ENCODE measurements at regions not wholly inside any gene's neighbourhood (a gene's known extent, or its start where the extent isn't known, plus 50 kb on each side); places are given as distances from the start of the nearest gene placed in this dataset.

GRCh38 chr13:40379196-40379595, 287.2 kb downstream of the FOXO1 start:
- no peaks in the 10 kb centered on the region for H3K9me1 ChIP-seq (ENCODE audit: control insufficient read depth, insufficient read depth, low read length)
- ChIA-PET CTCF (ENCODE audit: low intra/inter-chr PET ratio) (no interaction called here), POLR2A (interaction anchor here (0.6 kb wide), 1 partner anchor 131 kb away, joined by 3 read pairs; no protein-coding TSS in a partner anchor)
- no TSS peak for BruUV-seq (replicated peaks)
- H3K4me2 ChIP-seq (ENCODE audit: insufficient read depth, low read length): no peak overlapping the region
- no peaks in the 10 kb centered on the region for H3K79me2 ChIP-seq (ENCODE audit: control insufficient read depth, insufficient read depth, low read length)
- H3K9ac ChIP-seq (ENCODE audit: insufficient read depth in 1 of 2, low read depth in 2 of 2, low read length in 2 of 2): no peak overlapping the region
- no peak for FAIRE-seq
- TF ChIP-seq, protein P1, sequence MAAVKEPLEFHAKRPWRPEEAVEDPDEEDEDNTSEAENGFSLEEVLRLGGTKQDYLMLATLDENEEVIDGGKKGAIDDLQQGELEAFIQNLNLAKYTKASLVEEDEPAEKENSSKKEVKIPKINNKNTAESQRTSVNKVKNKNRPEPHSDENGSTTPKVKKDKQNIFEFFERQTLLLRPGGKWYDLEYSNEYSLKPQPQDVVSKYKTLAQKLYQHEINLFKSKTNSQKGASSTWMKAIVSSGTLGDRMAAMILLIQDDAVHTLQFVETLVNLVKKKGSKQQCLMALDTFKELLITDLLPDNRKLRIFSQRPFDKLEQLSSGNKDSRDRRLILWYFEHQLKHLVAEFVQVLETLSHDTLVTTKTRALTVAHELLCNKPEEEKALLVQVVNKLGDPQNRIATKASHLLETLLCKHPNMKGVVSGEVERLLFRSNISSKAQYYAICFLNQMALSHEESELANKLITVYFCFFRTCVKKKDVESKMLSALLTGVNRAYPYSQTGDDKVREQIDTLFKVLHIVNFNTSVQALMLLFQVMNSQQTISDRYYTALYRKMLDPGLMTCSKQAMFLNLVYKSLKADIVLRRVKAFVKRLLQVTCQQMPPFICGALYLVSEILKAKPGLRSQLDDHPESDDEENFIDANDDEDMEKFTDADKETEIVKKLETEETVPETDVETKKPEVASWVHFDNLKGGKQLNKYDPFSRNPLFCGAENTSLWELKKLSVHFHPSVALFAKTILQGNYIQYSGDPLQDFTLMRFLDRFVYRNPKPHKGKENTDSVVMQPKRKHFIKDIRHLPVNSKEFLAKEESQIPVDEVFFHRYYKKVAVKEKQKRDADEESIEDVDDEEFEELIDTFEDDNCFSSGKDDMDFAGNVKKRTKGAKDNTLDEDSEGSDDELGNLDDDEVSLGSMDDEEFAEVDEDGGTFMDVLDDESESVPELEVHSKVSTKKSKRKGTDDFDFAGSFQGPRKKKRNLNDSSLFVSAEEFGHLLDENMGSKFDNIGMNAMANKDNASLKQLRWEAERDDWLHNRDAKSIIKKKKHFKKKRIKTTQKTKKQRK (IDR thresholded peaks at IDR 0.05; ENCODE audit: borderline replicate concordance, low read depth, low read length): no peak
- no peak for TF ChIP-seq PTBP1 (IDR thresholded peaks at IDR 0.05; ENCODE audit: low read depth, low read length)
- TF ChIP-seq TAF1 (IDR thresholded peaks at IDR 0.05; ENCODE audit: control insufficient read depth, extremely low read depth, insufficient read depth, low read length, severe bottlenecking): no peak
- TF ChIP-seq ZNF133 (CRISPR knock-in tag; IDR thresholded peaks at IDR 0.05): no peak
- TF ChIP-seq SP2 (IDR thresholded peaks at IDR 0.05; ENCODE audit: extremely low read depth, low read depth, low read length, poor library complexity, severe bottlenecking): no peak
- TF ChIP-seq ZNF143 (CRISPR knock-in tag; IDR thresholded peaks at IDR 0.05): no peak
- TF ChIP-seq NFYB (IDR thresholded peaks at IDR 0.05; ENCODE audit: extremely low read depth, insufficient read length): no peak
- TF ChIP-seq ZBTB8A (IDR thresholded peaks at IDR 0.05; ENCODE audit: partially characterized antibody): no peak
- no peak for TF ChIP-seq MECOM (CRISPR knock-in tag; IDR thresholded peaks at IDR 0.05)
- TF ChIP-seq ZNF316 (IDR thresholded peaks at IDR 0.05): no peak
- in situ Hi-C loops (cut with MboI): no loop called here
- DNase-seq (ENCODE audit: extremely low read depth in 1 of 4, low spot score in 3 of 4): no peak
- peaks cover 0 to 16% of the 10 kb centered on the region in 2 experiments; a peak in 2 of 5 replicates for H3K27me3 ChIP-seq (ENCODE audit: control insufficient read depth in 2 of 2, insufficient read depth in 2 of 2, low read length in 2 of 2)
- H3K27ac ChIP-seq (ENCODE audit: extremely low read depth, low read depth, low read length): no peak overlapping the region
- H3K9me3 ChIP-seq (replicated peaks; ENCODE audit: control insufficient read depth, insufficient read depth, low read depth, low read length): no peaks in the 10 kb centered on the region
- peaks cover 0 to 7% of the 10 kb centered on the region in 2 experiments; a peak in 1 of 5 replicates for H3K4me1 ChIP-seq (replicated peaks in 1 of 2; ENCODE audit: control insufficient read depth in 2 of 2, insufficient read depth in 2 of 2, low read length in 2 of 2)
- no peaks in the 10 kb centered on the region for H4K20me1 ChIP-seq (replicated peaks; ENCODE audit: control insufficient read depth, insufficient read depth, low read length)
- H3K4me3 ChIP-seq: no peak overlapping the region
- no peaks in the 10 kb centered on the region for H3K36me3 ChIP-seq (ENCODE audit: control insufficient read depth, insufficient read depth, low read length)
- H2AFZ ChIP-seq (ENCODE audit: low read depth, low read length): no peak overlapping the region
- intact Hi-C loops (cut with micrococcal nuclease): no loop called here
- 0% methylated on average over 3 of the region's 3 CpGs for WGBS (ENCODE audit: insufficient coverage, low coverage, missing lambda C conversion rate)
- no peak for ATAC-seq
